Spleen (tissue), 11 donors: ENCODE measurements at regions not wholly inside any gene's neighbourhood (a gene's known extent, or its start where the extent isn't known, plus 50 kb on each side); places are given as distances from the start of the nearest gene placed in this dataset.
"Not testable (repeated sequence)": the region's sequence is repeated elsewhere in the genome, so short reads cannot be mapped to it uniquely, and the experiment has no call there.

Experiments
- DNase-seq: peaks from one replicate; pipeline ENCODE4 v3.0.0-alpha.2; 2020
- H3K27ac ChIP-seq, 8 donors: fragments of 200-600 bp; sonication (generic) in 7 of 8; 1 replicate in 4 of 8; 2 replicates in 4 of 8; pipeline versions ENCODE4 v1.5.0 to v1.8.0; 2016 to 2021; ENCODE audit warnings: inconsistent platforms in 4 of 8, mild to moderate bottlenecking in 4 of 8, moderate library complexity in 1 of 8
- H3K27me3 ChIP-seq, 7 donors: fragments of 200-600 bp; sonication (generic) in 6 of 7; replicated peaks in 1 of 7; 1 replicate in 4 of 7; 2 replicates in 3 of 7; pipeline versions ENCODE4 v1.5.0 to v1.8.0; 2016 to 2021; ENCODE audit warnings: inconsistent platforms in 3 of 7, mild to moderate bottlenecking in 1 of 7
- H3K36me3 ChIP-seq, 6 donors: fragments of 200-600 bp; sonication (generic) in 5 of 6; 1 replicate in 4 of 6; 2 replicates in 2 of 6; pipeline versions ENCODE4 v1.5.0 to v1.8.0; 2016 to 2021; ENCODE audit warnings: inconsistent platforms in 2 of 6
- H3K4me1 ChIP-seq, 6 donors: fragments of 200-600 bp; sonication (generic) in 5 of 6; 1 replicate in 3 of 6; 2 replicates in 3 of 6; pipeline versions ENCODE4 v1.5.0 to v1.8.0; 2016 to 2021; ENCODE audit warnings: inconsistent platforms in 3 of 6
- H3K4me3 ChIP-seq, 8 donors: fragments of 200-600 bp; sonication (generic) in 7 of 8; 1 replicate in 4 of 8; 2 replicates in 4 of 8; pipeline versions ENCODE4 v1.5.0 to v1.8.0; 2016 to 2021; ENCODE audit warnings: inconsistent platforms in 4 of 8, mild to moderate bottlenecking in 4 of 8, moderate library complexity in 2 of 8
- H3K9me3 ChIP-seq, 8 donors: fragments of 200-600 bp; sonication (generic) in 7 of 8; 1 replicate in 4 of 8; 2 replicates in 4 of 8; pipeline versions ENCODE4 v1.5.0 to v1.8.0; 2016 to 2021; ENCODE audit warnings: inconsistent platforms in 4 of 8
- POLR2A ChIP-seq, 3 donors: fragments of 450-650 bp; IDR thresholded peaks; one replicate each; pipeline ENCODE4 v1.5.1; 2017; ENCODE audit warnings: antibody characterized with exemption in 3 of 3, mild to moderate bottlenecking in 1 of 3
- POLR2AphosphoS5 ChIP-seq, 3 donors: sonication (generic); formaldehyde crosslinking; IDR thresholded peaks; one replicate each; pipeline ENCODE4 v1.5.1; 2017; ENCODE audit warnings: antibody characterized with exemption in 3 of 3
- WGBS, 5 donors: extraction: QIAGEN DNeasy Blood & Tissue Kit in 3 of 5; methylation state at CpG; one replicate each; pipeline versions ENCODE4 v1.1.5 to v1.1.7; 2013 to 2018; 5-methylcytosine and 5-hydroxymethylcytosine counted together
- intact Hi-C: fragments of 100-400 bp; cut with DNase I; formaldehyde crosslinking; loops from one replicate; pipeline ENCODE4 v1.15.0; 2023; ENCODE audit warnings: low total_unique reads
- TF ChIP-seq, protein P1 (sequence below), 11 experiments: fragments of 200-600 bp in 7 of 11; fragments of 450-650 bp in 4 of 11; sonication (generic) in 4 of 11; IDR thresholded peaks in 8 of 11; conservative IDR thresholded peaks in 3 of 11; 1 replicate in 7 of 11; 2 replicates in 4 of 11; pipeline versions ENCODE4 v1.4.0 to v1.8.0; 2016 to 2021; ENCODE audit warnings: antibody characterized with exemption in 11 of 11, inconsistent platforms in 4 of 11, mild to moderate bottlenecking in 1 of 11
- donor health status: healthy with polysubstance abuse.
- donor health status: DM: no; HTN: no; CAD: no; lungs with moderate emphysema.
- donor health status: DM: no; HTN: no; CAD: no.
- donor health status: Bipolar disorder and iron deficiency.
- donor health status: healthy.
- donor health status: DM: no; HTN: no; CAD: no.
- donor health status: DM: yes; HTN: yes; CAD: no.

DNA sequence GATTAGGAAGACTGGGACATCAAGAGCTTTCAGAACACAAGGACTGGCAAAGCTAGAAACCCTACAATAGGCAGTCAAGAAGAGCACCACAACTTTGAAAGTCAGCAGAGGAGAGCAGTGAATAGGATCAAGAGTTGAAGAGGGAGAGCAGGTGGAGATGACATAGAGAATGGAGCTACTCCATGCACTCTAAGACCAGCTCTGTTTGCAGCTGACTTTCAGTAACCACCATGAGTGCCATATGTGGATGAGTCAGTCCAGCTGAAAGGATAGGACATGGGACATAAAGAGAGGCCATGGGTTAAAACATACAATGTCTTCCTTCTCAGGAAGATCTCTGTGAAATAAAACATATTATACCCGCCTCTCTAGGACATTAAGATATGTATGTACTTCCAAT lies 289.1 kb upstream of the KLF4 start:
- Histone ChIP-seq H3K27ac (no peak overlapping the region), H3K27me3 (no peaks in the 10 kb centered on the region), H3K9me3 (peaks cover 0 to 4% (median 2%) of the 10 kb centered on the region in 8 donors), H3K4me3 (no peak overlapping the region), H3K36me3 (no peaks in the 10 kb centered on the region), H3K4me1 (peaks cover 0 to 16% (median 12%) of the 10 kb centered on the region in 6 donors)
- intact Hi-C loops: no loop called here
- TF ChIP-seq, protein P1, sequence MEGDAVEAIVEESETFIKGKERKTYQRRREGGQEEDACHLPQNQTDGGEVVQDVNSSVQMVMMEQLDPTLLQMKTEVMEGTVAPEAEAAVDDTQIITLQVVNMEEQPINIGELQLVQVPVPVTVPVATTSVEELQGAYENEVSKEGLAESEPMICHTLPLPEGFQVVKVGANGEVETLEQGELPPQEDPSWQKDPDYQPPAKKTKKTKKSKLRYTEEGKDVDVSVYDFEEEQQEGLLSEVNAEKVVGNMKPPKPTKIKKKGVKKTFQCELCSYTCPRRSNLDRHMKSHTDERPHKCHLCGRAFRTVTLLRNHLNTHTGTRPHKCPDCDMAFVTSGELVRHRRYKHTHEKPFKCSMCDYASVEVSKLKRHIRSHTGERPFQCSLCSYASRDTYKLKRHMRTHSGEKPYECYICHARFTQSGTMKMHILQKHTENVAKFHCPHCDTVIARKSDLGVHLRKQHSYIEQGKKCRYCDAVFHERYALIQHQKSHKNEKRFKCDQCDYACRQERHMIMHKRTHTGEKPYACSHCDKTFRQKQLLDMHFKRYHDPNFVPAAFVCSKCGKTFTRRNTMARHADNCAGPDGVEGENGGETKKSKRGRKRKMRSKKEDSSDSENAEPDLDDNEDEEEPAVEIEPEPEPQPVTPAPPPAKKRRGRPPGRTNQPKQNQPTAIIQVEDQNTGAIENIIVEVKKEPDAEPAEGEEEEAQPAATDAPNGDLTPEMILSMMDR (IDR thresholded peaks at IDR 0.05 in 8 of 11, conservative IDR thresholded peaks at IDR 0.05 in 3 of 11): no peak
- TF ChIP-seq POLR2AphosphoS5 (IDR thresholded peaks at IDR 0.05) (no peak), POLR2A (IDR thresholded peaks at IDR 0.05) (no peak)
- WGBS, 5 donors: 69 to 90% (median 84%) methylated on average over 1 of the region's 1 CpG
- DNase-seq: no peak

DNA sequence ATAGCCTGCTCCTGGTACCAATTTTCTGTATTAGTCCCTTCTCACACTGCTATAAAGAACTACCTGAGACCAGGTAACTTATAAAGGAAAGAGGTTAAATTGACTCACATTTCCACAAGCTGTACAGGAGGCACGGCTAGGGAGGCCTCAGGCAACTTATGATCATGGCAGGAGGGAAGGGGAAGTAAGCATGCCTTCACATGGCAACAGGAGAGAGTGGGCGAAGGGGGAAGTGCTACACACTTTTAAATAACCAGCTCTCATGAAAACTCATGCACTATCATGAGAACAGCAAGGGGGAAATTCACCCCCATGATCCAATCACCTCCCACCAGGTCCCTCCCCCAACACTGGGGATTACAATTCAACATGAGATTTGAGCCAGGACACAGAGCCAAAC lies 284.5 kb upstream of the KLF4 start:
- H3K9me3 ChIP-seq: peaks cover 0 to 22% (median 18%) of the 10 kb centered on the region in 8 donors
- H3K4me3 ChIP-seq, H3K36me3 ChIP-seq, H3K27ac ChIP-seq, H3K4me1 ChIP-seq, DNase-seq, H3K27me3 ChIP-seq, intact Hi-C loops: not testable (repeated sequence)
- 30 to 68% (median 47%) methylated on average over 2 of the region's 2 CpGs for WGBS, 5 donors

DNA sequence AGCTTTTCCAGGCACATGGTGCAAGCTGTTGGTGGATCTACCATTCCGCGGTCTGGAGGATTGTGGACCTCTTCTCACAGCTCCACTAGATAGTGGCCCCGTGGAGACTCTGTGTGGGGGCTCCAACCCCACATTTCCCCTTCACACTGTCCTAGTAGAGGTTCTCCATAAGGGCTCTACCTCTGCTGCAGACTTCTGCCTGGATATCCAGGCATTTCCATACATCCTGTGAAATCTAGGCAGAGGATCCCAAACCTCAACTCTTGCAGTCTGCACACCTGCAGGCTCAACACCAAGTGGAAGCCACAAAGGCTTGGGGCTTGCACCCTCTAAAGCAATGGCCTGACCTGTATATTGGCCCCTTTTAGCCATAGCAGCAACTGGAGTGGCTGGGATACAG lies 283.4 kb upstream of the KLF4 start:
- WGBS, 5 donors: 85 to 89% (median 88%) methylated on average over 3 of the region's 3 CpGs; no CpG with 5 or more reads in 1 of the 5 donors
- H3K9me3 ChIP-seq: peaks cover 0 to 22% (median 18%) of the 10 kb centered on the region in 8 donors
- no peaks in the 10 kb centered on the region for H3K36me3 ChIP-seq
- intact Hi-C loops: no loop called here
- no peak overlapping the region for H3K4me3 ChIP-seq
- TF ChIP-seq, protein P1 (IDR thresholded peaks at IDR 0.05 in 8 of 11, conservative IDR thresholded peaks at IDR 0.05 in 3 of 11): no peak
- TF ChIP-seq POLR2A (IDR thresholded peaks at IDR 0.05) (no peak), POLR2AphosphoS5 (IDR thresholded peaks at IDR 0.05) (no peak)
- H3K27ac ChIP-seq: no peak overlapping the region
- DNase-seq: no peak
- no peaks in the 10 kb centered on the region for H3K27me3 ChIP-seq
- peaks cover 0 to 3% (median 0%) of the 10 kb centered on the region in 6 donors for H3K4me1 ChIP-seq

DNA sequence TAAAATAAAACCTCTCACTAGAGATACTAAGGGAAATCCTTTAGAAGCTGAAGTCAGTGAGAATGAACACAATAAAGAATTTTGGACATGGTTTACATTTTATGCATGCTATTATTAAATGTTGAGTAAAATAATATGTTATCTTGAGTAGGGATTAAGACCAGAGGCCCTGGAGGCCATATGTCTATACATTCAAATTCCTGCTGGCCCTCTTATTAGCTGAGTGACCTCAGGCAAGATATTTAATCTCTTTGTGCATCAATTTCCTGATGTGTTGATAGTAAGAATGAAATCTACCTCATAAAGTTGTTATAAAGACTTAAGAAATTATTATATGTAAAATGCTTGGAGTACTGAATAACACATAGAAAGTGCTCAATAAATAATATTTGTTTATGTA lies 281.1 kb upstream of the KLF4 start:
- Histone ChIP-seq H3K27ac (no peak overlapping the region), H3K36me3 (no peaks in the 10 kb centered on the region), H3K4me3 (no peak overlapping the region), H3K27me3 (no peaks in the 10 kb centered on the region), H3K4me1 (peaks cover 0 to 10% (median 2%) of the 10 kb centered on the region in 6 donors), H3K9me3 (peaks cover 0 to 22% (median 18%) of the 10 kb centered on the region in 8 donors)
- intact Hi-C loops: no loop called here
- TF ChIP-seq POLR2A (IDR thresholded peaks at IDR 0.05): no peak
- no peak for TF ChIP-seq POLR2AphosphoS5 (IDR thresholded peaks at IDR 0.05)
- TF ChIP-seq, protein P1 (IDR thresholded peaks at IDR 0.05 in 8 of 11, conservative IDR thresholded peaks at IDR 0.05 in 3 of 11): no peak
- no peak for DNase-seq

DNA sequence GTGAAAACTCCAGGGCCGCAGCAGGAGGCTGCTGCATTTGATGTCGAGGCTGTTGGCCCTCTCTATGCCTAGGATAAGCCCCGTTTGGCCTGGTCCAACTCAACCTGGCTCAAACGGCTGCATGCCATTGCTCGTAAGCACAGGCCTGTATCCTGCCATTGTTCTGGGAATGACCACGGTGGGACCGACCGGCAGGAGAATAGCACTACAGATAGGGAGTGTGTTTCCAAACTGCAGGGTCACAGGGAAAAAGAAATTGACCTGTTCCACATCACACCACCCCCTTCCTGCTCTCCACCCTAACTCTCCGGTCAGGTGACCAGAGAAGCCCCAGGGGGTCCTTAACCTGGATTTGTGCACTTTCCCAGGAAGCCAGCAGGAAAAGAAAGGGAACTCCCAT lies 278.7 kb upstream of the KLF4 start:
- Histone ChIP-seq H3K36me3 (no peaks in the 10 kb centered on the region), H3K4me3 (no peak overlapping the region), H3K27ac (peak overlapping the region in 6 of 8 donors; percentile 43 to 75 (median 64)), H3K9me3 (peaks cover 0 to 21% (median 10%) of the 10 kb centered on the region in 8 donors), H3K27me3 (no peaks in the 10 kb centered on the region), H3K4me1 (peaks cover 0 to 10% (median 2%) of the 10 kb centered on the region in 6 donors)
- intact Hi-C loops: no loop called here
- 57 to 75% (median 70%) methylated on average over 6 to 9 of the region's 9 CpGs for WGBS, 5 donors
- DNase-seq: peak; percentile 78
- no peak for TF ChIP-seq POLR2A (IDR thresholded peaks at IDR 0.05)
- peak in 2 of 3 donors; percentile 74 to 80 for TF ChIP-seq POLR2AphosphoS5 (IDR thresholded peaks at IDR 0.05)
- TF ChIP-seq, protein P1 (IDR thresholded peaks at IDR 0.05 in 8 of 11, conservative IDR thresholded peaks at IDR 0.05 in 3 of 11): peak in 1 of 11 experiments; percentile 10
